ENCODE measurements at regions not wholly inside any gene's neighbourhood (a gene's known extent, or its start where the extent isn't known, plus 50 kb on each side); places are given as distances from the start of the nearest gene placed in this dataset.

GRCh38 chr1:82226186-82226505 is 425.4 kb downstream of the ADGRL2 start:
- Histone ChIP-seq H3K9me3 (no peaks in the 10 kb centered on the region), H3K27me3 (no peaks in the 10 kb centered on the region), H3K36me3 (no peaks in the 10 kb centered on the region), H3K4me1 (ENCODE audit: insufficient read depth) (peaks cover 5% of the 10 kb centered on the region), H3K27ac (no peak overlapping the region), H3K4me3 (no peak overlapping the region)
- TF ChIP-seq, protein P1, sequence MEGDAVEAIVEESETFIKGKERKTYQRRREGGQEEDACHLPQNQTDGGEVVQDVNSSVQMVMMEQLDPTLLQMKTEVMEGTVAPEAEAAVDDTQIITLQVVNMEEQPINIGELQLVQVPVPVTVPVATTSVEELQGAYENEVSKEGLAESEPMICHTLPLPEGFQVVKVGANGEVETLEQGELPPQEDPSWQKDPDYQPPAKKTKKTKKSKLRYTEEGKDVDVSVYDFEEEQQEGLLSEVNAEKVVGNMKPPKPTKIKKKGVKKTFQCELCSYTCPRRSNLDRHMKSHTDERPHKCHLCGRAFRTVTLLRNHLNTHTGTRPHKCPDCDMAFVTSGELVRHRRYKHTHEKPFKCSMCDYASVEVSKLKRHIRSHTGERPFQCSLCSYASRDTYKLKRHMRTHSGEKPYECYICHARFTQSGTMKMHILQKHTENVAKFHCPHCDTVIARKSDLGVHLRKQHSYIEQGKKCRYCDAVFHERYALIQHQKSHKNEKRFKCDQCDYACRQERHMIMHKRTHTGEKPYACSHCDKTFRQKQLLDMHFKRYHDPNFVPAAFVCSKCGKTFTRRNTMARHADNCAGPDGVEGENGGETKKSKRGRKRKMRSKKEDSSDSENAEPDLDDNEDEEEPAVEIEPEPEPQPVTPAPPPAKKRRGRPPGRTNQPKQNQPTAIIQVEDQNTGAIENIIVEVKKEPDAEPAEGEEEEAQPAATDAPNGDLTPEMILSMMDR (IDR thresholded peaks at IDR 0.05), result no peak
- no peak for TF ChIP-seq EP300 (IDR thresholded peaks at IDR 0.05)
- TF ChIP-seq POLR2A (IDR thresholded peaks at IDR 0.05), result no peak
- intact Hi-C loops (cut with DNase I), result no loop called here
- 62 to 77% (median 65%) methylated on average over 1 of the region's 1 CpG for WGBS, 3 donors
- DNase-seq, result no peak

DNA sequence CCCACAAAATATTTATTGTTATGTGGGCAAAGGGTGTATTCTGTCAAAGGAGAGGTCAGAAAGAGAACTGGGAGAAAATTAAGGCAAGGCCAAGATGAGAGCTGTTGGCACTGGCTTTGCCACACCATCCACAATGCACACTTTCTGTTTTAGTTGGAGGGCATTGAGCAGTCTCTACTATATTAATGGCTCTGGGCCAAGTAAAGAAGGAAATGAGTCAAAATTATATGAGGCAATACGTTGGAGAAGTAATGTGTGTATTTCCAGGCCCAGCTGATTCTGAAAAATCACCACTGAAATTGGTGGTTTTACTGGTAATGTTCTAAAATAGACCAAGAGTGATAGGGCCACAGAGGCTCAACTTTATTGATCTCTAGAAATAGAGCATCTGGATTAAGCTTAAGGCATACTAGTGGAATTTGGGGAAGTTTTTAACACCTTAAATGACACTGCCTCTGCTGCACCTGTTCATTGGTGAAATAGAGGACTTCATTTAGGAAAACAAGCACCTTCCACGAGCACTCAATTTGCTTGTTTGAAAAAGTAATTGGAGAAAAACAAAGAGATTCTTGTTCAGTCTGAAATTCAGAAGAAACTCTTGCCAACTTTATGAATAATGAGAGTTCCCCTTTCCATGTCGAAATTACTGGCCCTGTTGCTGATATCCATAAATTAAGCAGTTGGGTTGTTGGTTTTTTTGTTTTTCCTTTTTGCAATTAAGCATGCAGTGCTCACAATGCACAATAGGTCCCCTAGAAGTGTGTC is 424.9 kb downstream of the ADGRL2 start:
- intact Hi-C loops (cut with DNase I), result no loop called here
- H3K27ac ChIP-seq, result no peak overlapping the region
- no peak for DNase-seq

GRCh38 chr1:82223091-82223490 is 422.4 kb downstream of the ADGRL2 start:
- Histone ChIP-seq H3K4me3 (no peak overlapping the region), H3K27me3 (no peaks in the 10 kb centered on the region), H3K9me3 (no peaks in the 10 kb centered on the region), H3K4me1 (ENCODE audit: insufficient read depth) (peaks cover 5% of the 10 kb centered on the region), H3K36me3 (no peaks in the 10 kb centered on the region), H3K27ac (no peak overlapping the region)
- intact Hi-C loops (cut with DNase I), result no loop called here
- 97 to 100% (median 100%) methylated on average over 1 of the region's 1 CpG for WGBS, 3 donors
- no peak for DNase-seq
- TF ChIP-seq EP300 (IDR thresholded peaks at IDR 0.05), result no peak
- no peak for TF ChIP-seq POLR2A (IDR thresholded peaks at IDR 0.05)
- TF ChIP-seq, protein P1 (IDR thresholded peaks at IDR 0.05), result no peak

More for the DNA sequence above, 424.9 kb downstream of the ADGRL2 start:
- WGBS, 3 donors, result 24 to 37% (median 29%) methylated on average over 3 of the region's 3 CpGs
- TF ChIP-seq, protein P1 (IDR thresholded peaks at IDR 0.05), result no peak
- no peak for TF ChIP-seq EP300 (IDR thresholded peaks at IDR 0.05)
- TF ChIP-seq POLR2A (IDR thresholded peaks at IDR 0.05), result no peak
- Histone ChIP-seq H3K9me3 (no peaks in the 10 kb centered on the region), H3K4me1 (ENCODE audit: insufficient read depth) (peaks cover 5% of the 10 kb centered on the region), H3K27me3 (no peaks in the 10 kb centered on the region), H3K4me3 (no peak overlapping the region), H3K36me3 (no peaks in the 10 kb centered on the region)

DNA sequence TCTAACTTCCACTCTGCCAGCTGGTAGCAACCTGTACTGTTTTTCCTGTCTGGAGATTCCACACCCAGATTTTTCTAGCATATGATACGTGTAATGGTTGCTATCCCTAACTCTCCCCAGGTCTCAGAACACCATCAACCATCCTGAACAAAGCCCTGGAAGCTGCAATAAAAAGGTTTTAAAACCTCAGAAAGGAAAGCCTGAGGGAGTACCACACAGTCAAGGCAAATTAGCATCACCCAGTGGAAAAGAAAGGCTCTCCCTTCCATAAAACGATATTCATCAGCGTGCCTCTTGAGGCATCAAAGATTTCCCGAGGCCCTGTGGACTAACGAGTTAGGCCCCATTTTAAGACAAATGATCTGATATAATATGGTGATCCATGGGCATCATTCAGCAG is 421.0 kb downstream of the ADGRL2 start:
- TF ChIP-seq POLR2A (IDR thresholded peaks at IDR 0.05) (no peak), EP300 (IDR thresholded peaks at IDR 0.05) (no peak)
- TF ChIP-seq, protein P1 (IDR thresholded peaks at IDR 0.05), result no peak
- H3K4me1 ChIP-seq (ENCODE audit: insufficient read depth), result peaks cover 4% of the 10 kb centered on the region
- H3K4me3 ChIP-seq, result no peak overlapping the region
- no peaks in the 10 kb centered on the region for H3K27me3 ChIP-seq
- H3K27ac ChIP-seq, result no peak overlapping the region
- no peaks in the 10 kb centered on the region for H3K36me3 ChIP-seq
- 90 to 92% (median 91%) methylated on average over 5 of the region's 5 CpGs for WGBS, 3 donors
- H3K9me3 ChIP-seq, result no peaks in the 10 kb centered on the region
- DNase-seq, result no peak
- intact Hi-C loops (cut with DNase I), result no loop called here
